GM21515 (cell line): ENCODE measurements at regions not wholly inside any gene's neighbourhood (a gene's known extent, or its start where the extent isn't known, plus 50 kb on each side); places are given as distances from the start of the nearest gene placed in this dataset.
"Not testable (repeated sequence)": the region's sequence is repeated elsewhere in the genome, so short reads cannot be mapped to it uniquely, and the experiment has no call there.

Experiments
- ATAC-seq: cut with Tn5 transposase; IDR thresholded peaks from one replicate; pipeline ENCODE4 v1.9.1; 2021; ENCODE audit not compliant: unreplicated experiment

- ATAC-seq = no peak
Measured at GRCh38 chr5:114838937-114839336, 330.8 kb downstream of the TRIM36 start.

- ATAC-seq = no peak
Measured at GRCh38 chr5:114830114-114830513, 339.6 kb downstream of the TRIM36 start.

GRCh38 chr5:114822863-114823262, 346.8 kb downstream of the TRIM36 start:
- ATAC-seq = no peak

GRCh38 chr5:114822436-114822835, 347.3 kb downstream of the TRIM36 start:
- no peak for ATAC-seq

GRCh38 chr5:114790403-114790792, 379.3 kb downstream of the TRIM36 start:
- ATAC-seq = no peak

GRCh38 chr5:114789773-114790402, 379.8 kb downstream of the TRIM36 start:
- peak; percentile 63 for ATAC-seq

- no peak for ATAC-seq
Measured at GRCh38 chr5:114782869-114783268, 386.8 kb downstream of the TRIM36 start.

GRCh38 chr5:114782177-114782576, 387.5 kb downstream of the TRIM36 start:
- ATAC-seq = no peak

GRCh38 chr5:114780290-114780689, 389.4 kb downstream of the TRIM36 start:
- ATAC-seq = no peak

- ATAC-seq = no peak
Measured at GRCh38 chr5:114744406-114744805, 382.5 kb downstream of the KCNN2 start.

GRCh38 chr5:114734238-114734637, 372.4 kb downstream of the KCNN2 start:
- no peak for ATAC-seq

GRCh38 chr5:114729986-114730385, 368.1 kb downstream of the KCNN2 start:
- no peak for ATAC-seq

- ATAC-seq = no peak
Measured at GRCh38 chr5:114727358-114727757, 365.5 kb downstream of the KCNN2 start.

- no peak for ATAC-seq
Measured at GRCh38 chr5:114726131-114726530, 364.3 kb downstream of the KCNN2 start.

GRCh38 chr5:114719268-114719667, 357.4 kb downstream of the KCNN2 start:
- ATAC-seq = no peak

- ATAC-seq = no peak
Measured at GRCh38 chr5:114716955-114717354, 355.1 kb downstream of the KCNN2 start.

- not testable (repeated sequence) for ATAC-seq
Measured at GRCh38 chr5:114704225-114704893, 342.5 kb downstream of the KCNN2 start.

- no peak for ATAC-seq
Measured at GRCh38 chr5:114702731-114703130, 340.9 kb downstream of the KCNN2 start.

- no peak for ATAC-seq
Measured at GRCh38 chr5:114702136-114702535, 340.3 kb downstream of the KCNN2 start.

- no peak for ATAC-seq
Measured at GRCh38 chr5:114700823-114701222, 339.0 kb downstream of the KCNN2 start.

GRCh38 chr5:114695292-114695904, 333.5 kb downstream of the KCNN2 start:
- no peak for ATAC-seq

- ATAC-seq = no peak
Measured at GRCh38 chr5:114686356-114686755, 324.5 kb downstream of the KCNN2 start.
